Nephron (organoid): ENCODE measurements at regions not wholly inside any gene's neighbourhood (a gene's known extent, or its start where the extent isn't known, plus 50 kb on each side); places are given as distances from the start of the nearest gene placed in this dataset.

Experiments used
- H3K27ac Mint-ChIP-seq, 3 experiments: 2 replicates each; pipeline ENCODE4 v1.8.0; 2020; ENCODE audit warnings: mixed read lengths in 3 of 3, mild to moderate bottlenecking in 2 of 3, moderate library complexity in 1 of 3
- H3K27me3 Mint-ChIP-seq: 2 replicates; pipeline ENCODE4 v1.8.0; 2021; ENCODE audit warnings: low read depth, mild to moderate bottlenecking, moderate library complexity, mixed read lengths
- H3K36me3 Mint-ChIP-seq: 2 replicates; pipeline ENCODE4 v1.8.0; 2020; ENCODE audit warnings: low read depth, mixed read lengths
- H3K4me1 Mint-ChIP-seq: 2 replicates; pipeline ENCODE4 v1.8.0; 2020; ENCODE audit warnings: mixed read lengths
- H3K4me3 Mint-ChIP-seq, 3 experiments: 2 replicates each; pipeline ENCODE4 v1.8.0; 2020; ENCODE audit warnings: mild to moderate bottlenecking in 3 of 3, mixed read lengths in 3 of 3, moderate library complexity in 2 of 3
- H3K9me3 Mint-ChIP-seq: 2 replicates; pipeline ENCODE4 v1.8.0; 2020; ENCODE audit warnings: mixed read lengths
- TF ChIP-seq, protein P1 (sequence below), 3 experiments: fragments of 200-600 bp; sonication (generic); IDR thresholded peaks; one replicate each; pipeline ENCODE4 v1.5.0; 2021; ENCODE audit warnings: antibody characterized with exemption in 3 of 3; ENCODE audit not compliant: unreplicated experiment in 3 of 3

DNA sequence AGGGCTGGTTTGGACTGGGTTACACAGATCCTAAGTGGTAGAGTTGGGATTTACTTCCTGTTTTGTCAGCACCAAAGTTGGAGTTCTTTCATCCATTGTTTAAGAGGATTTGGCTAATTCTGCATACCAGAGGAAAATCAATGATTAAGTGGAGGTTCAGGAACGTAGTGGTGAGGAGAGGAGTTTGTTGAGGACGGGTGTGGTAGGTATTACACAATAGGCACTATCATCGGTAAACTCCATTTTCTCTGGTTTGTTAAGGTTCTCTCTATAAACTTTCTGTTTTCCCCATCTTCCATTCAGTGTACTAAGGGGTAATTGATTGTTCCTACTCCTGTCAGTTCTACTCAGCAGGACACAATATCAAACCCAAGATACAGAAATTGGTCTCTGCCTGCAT, 107.5 kb upstream of the VCX2 start:
- H3K27ac Mint-ChIP-seq: no peak overlapping the region
- TF ChIP-seq, protein P1, sequence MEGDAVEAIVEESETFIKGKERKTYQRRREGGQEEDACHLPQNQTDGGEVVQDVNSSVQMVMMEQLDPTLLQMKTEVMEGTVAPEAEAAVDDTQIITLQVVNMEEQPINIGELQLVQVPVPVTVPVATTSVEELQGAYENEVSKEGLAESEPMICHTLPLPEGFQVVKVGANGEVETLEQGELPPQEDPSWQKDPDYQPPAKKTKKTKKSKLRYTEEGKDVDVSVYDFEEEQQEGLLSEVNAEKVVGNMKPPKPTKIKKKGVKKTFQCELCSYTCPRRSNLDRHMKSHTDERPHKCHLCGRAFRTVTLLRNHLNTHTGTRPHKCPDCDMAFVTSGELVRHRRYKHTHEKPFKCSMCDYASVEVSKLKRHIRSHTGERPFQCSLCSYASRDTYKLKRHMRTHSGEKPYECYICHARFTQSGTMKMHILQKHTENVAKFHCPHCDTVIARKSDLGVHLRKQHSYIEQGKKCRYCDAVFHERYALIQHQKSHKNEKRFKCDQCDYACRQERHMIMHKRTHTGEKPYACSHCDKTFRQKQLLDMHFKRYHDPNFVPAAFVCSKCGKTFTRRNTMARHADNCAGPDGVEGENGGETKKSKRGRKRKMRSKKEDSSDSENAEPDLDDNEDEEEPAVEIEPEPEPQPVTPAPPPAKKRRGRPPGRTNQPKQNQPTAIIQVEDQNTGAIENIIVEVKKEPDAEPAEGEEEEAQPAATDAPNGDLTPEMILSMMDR (IDR thresholded peaks at IDR 0.05; ENCODE audit: unreplicated experiment in 3 of 3): no peak

GRCh38 chrX:8279323-8279722, 108.3 kb upstream of the VCX2 start:
- Mint-ChIP-seq H3K36me3 (no peaks in the 10 kb centered on the region), H3K9me3 (peaks cover 4% of the 10 kb centered on the region), H3K27ac (no peak overlapping the region)

More for the DNA sequence above, 107.5 kb upstream of the VCX2 start:
- Mint-ChIP-seq H3K36me3 (no peaks in the 10 kb centered on the region), H3K4me3 (no peak overlapping the region), H3K9me3 (peaks cover 4% of the 10 kb centered on the region), H3K27me3 (no peaks in the 10 kb centered on the region), H3K4me1 (no peaks in the 10 kb centered on the region)

GRCh38 chrX:8284131-8284530, 113.1 kb upstream of the VCX2 start:
- TF ChIP-seq, protein P1 (IDR thresholded peaks at IDR 0.05; ENCODE audit: unreplicated experiment in 3 of 3): no peak
- Mint-ChIP-seq H3K27me3 (no peaks in the 10 kb centered on the region), H3K4me1 (no peaks in the 10 kb centered on the region), H3K27ac (no peak overlapping the region), H3K36me3 (no peaks in the 10 kb centered on the region), H3K9me3 (no peaks in the 10 kb centered on the region), H3K4me3 (no peak overlapping the region)

More at GRCh38 chrX:8279323-8279722, 108.3 kb upstream of the VCX2 start:
- no peaks in the 10 kb centered on the region for H3K4me1 Mint-ChIP-seq
- no peaks in the 10 kb centered on the region for H3K27me3 Mint-ChIP-seq
- H3K4me3 Mint-ChIP-seq: no peak overlapping the region
- TF ChIP-seq, protein P1 (IDR thresholded peaks at IDR 0.05; ENCODE audit: unreplicated experiment in 3 of 3): no peak

DNA sequence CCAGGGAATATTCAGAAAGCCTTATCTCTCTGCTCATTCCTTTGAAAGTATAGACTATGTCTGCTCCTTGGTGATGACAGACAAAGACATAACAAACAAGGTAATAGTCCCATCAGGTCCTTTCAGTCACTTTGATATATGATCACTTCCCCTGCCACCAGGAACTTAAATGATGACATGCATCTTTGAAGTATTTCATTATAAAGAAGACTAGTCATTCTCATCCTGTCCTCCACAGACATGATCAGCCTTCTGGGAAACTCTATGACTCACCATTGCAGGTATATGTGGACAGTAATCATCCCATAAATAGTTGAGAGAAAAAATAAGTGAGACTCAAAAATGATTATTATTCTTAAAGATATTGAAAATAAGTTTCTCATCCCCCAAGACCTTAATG, 117.5 kb upstream of the VCX2 start:
- Mint-ChIP-seq H3K27ac (no peak overlapping the region), H3K4me3 (no peak overlapping the region), H3K9me3 (no peaks in the 10 kb centered on the region), H3K36me3 (no peaks in the 10 kb centered on the region), H3K4me1 (no peaks in the 10 kb centered on the region), H3K27me3 (no peaks in the 10 kb centered on the region)
- TF ChIP-seq, protein P1 (IDR thresholded peaks at IDR 0.05; ENCODE audit: unreplicated experiment in 3 of 3): no peak

GRCh38 chrX:8289523-8289922, 118.5 kb upstream of the VCX2 start:
- H3K27me3 Mint-ChIP-seq: no peaks in the 10 kb centered on the region
- H3K9me3 Mint-ChIP-seq: no peaks in the 10 kb centered on the region
- H3K27ac Mint-ChIP-seq: no peak overlapping the region
- no peak overlapping the region for H3K4me3 Mint-ChIP-seq
- H3K36me3 Mint-ChIP-seq: no peaks in the 10 kb centered on the region
- no peaks in the 10 kb centered on the region for H3K4me1 Mint-ChIP-seq
- TF ChIP-seq, protein P1 (IDR thresholded peaks at IDR 0.05; ENCODE audit: unreplicated experiment in 3 of 3): no peak

DNA sequence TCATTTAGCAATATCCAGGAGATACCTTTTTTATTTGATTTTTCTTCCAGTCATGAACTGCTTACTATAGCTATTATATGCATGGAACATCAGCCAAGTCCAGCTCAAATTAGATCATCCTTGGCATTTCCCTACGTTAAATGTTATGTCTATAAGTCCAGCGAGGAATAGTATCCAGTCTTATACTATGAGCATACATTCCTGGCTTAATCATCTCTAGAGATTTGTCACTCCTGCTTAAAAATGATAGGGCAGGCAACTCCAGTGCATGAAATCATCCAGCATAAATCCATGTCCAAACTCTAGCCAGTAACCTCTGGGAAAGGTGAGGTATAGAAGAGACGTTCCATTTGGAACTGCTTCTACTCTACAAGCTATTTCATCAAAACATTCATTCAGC, 126.7 kb upstream of the VCX2 start:
- Mint-ChIP-seq H3K4me3 (no peak overlapping the region), H3K4me1 (peaks cover 11% of the 10 kb centered on the region), H3K36me3 (no peaks in the 10 kb centered on the region), H3K27me3 (no peaks in the 10 kb centered on the region), H3K9me3 (peaks cover 3% of the 10 kb centered on the region), H3K27ac (peak overlapping the region in 2 of 3 experiments; percentile 28 to 80)
- TF ChIP-seq, protein P1 (IDR thresholded peaks at IDR 0.05; ENCODE audit: unreplicated experiment in 3 of 3): no peak
